ENCODE measurements at regions not wholly inside any gene's neighbourhood (a gene's known extent, or its start where the extent isn't known, plus 50 kb on each side); places are given as distances from the start of the nearest gene placed in this dataset.

- TF ChIP-seq CEBPB (IDR thresholded peaks at IDR 0.05) = no peak
- TF ChIP-seq YY1 (IDR thresholded peaks at IDR 0.05; ENCODE audit: low read depth) = no peak
- TF ChIP-seq EGR1 (IDR thresholded peaks at IDR 0.05) = no peak
- TF ChIP-seq CREB1 (IDR thresholded peaks at IDR 0.05; ENCODE audit: low read depth) = no peak
- TF ChIP-seq EP300 (IDR thresholded peaks at IDR 0.05; ENCODE audit: borderline replicate concordance) = no peak
- TF ChIP-seq, protein P1, sequence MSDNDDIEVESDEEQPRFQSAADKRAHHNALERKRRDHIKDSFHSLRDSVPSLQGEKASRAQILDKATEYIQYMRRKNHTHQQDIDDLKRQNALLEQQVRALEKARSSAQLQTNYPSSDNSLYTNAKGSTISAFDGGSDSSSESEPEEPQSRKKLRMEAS (IDR thresholded peaks at IDR 0.05) = no peak
- no peak for TF ChIP-seq FOXM1 (IDR thresholded peaks at IDR 0.05; ENCODE audit: borderline replicate concordance, low read depth)
- TF ChIP-seq TCF12 (IDR thresholded peaks at IDR 0.05; ENCODE audit: low read depth) = no peak
- no peak for TF ChIP-seq ZBTB7A (IDR thresholded peaks at IDR 0.05; ENCODE audit: low read depth)
- TF ChIP-seq, protein P2, sequence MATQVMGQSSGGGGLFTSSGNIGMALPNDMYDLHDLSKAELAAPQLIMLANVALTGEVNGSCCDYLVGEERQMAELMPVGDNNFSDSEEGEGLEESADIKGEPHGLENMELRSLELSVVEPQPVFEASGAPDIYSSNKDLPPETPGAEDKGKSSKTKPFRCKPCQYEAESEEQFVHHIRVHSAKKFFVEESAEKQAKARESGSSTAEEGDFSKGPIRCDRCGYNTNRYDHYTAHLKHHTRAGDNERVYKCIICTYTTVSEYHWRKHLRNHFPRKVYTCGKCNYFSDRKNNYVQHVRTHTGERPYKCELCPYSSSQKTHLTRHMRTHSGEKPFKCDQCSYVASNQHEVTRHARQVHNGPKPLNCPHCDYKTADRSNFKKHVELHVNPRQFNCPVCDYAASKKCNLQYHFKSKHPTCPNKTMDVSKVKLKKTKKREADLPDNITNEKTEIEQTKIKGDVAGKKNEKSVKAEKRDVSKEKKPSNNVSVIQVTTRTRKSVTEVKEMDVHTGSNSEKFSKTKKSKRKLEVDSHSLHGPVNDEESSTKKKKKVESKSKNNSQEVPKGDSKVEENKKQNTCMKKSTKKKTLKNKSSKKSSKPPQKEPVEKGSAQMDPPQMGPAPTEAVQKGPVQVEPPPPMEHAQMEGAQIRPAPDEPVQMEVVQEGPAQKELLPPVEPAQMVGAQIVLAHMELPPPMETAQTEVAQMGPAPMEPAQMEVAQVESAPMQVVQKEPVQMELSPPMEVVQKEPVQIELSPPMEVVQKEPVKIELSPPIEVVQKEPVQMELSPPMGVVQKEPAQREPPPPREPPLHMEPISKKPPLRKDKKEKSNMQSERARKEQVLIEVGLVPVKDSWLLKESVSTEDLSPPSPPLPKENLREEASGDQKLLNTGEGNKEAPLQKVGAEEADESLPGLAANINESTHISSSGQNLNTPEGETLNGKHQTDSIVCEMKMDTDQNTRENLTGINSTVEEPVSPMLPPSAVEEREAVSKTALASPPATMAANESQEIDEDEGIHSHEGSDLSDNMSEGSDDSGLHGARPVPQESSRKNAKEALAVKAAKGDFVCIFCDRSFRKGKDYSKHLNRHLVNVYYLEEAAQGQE (IDR thresholded peaks at IDR 0.05; ENCODE audit: low read depth) = no peak
Measured at GRCh38 chr1:188364927-188365449, 1536.2 kb downstream of the PLA2G4A start.
